PC-9 (cell line): ENCODE measurements at regions not wholly inside any gene's neighbourhood (a gene's known extent, or its start where the extent isn't known, plus 50 kb on each side); places are given as distances from the start of the nearest gene placed in this dataset.

Source experiments
- BruUV-seq: library from RNA; stranded (reverse); fragments of 400-500 nt; replicated peaks from 2 replicates; lab custom pipeline; 2021; lab: Mats Ljungman, UMichigan
- CTCF ChIA-PET: fragments of 300-600 bp; sonication (Branson Sonifier 250); formaldehyde crosslinking; loops from one replicate; lab custom pipeline; 2022; ENCODE audit warnings: antibody characterized with exemption; lab: Charles Lee
- POLR2A ChIA-PET: fragments of 300-600 bp; sonication (Branson Sonifier 250); formaldehyde crosslinking; loops from one replicate; lab custom pipeline; 2022; ENCODE audit warnings: antibody characterized with exemption; ENCODE audit not compliant: unreplicated experiment; lab: Charles Lee
- DNase-seq, 2 experiments: peaks; one replicate each; pipeline versions ENCODE4 v3.0.0 to v3.0.0-alpha.2; 2015 to 2022; ENCODE audit warnings: mixed read lengths in 1 of 2
- H2AFZ ChIP-seq: fragments of 200-600 bp; sonication (generic); 2 replicates; pipeline ENCODE4 v1.8.1; 2017; ENCODE audit warnings: antibody characterized with exemption
- H3F3A ChIP-seq: fragments of 200-600 bp; sonication (generic); 2 replicates; pipeline ENCODE4 v1.8.1; 2017; ENCODE audit warnings: antibody characterized with exemption, mild to moderate bottlenecking, low read depth; ENCODE audit not compliant: insufficient read depth
- H3K27ac ChIP-seq: fragments of 200-600 bp; sonication (generic); 2 replicates; pipeline ENCODE4 v1.6.1; 2016; ENCODE audit warnings: mixed run types
- H3K27me3 ChIP-seq: fragments of 200-600 bp; sonication (generic); 2 replicates; pipeline ENCODE4 v1.6.1; 2016; ENCODE audit warnings: low read depth, mixed run types; ENCODE audit not compliant: insufficient read depth
- H3K36me3 ChIP-seq: fragments of 200-600 bp; sonication (generic); 2 replicates; pipeline ENCODE4 v1.6.1; 2016; ENCODE audit warnings: low read depth, mixed run types
- H3K4me1 ChIP-seq: fragments of 200-600 bp; sonication (generic); replicated peaks from 2 replicates; pipeline ENCODE4 v1.6.1; 2016; ENCODE audit warnings: mixed run types; ENCODE audit not compliant: insufficient read depth
- H3K4me2 ChIP-seq: fragments of 200-600 bp; sonication (generic); 2 replicates; pipeline ENCODE4 v1.6.1; 2017; ENCODE audit warnings: mixed run types
- H3K4me3 ChIP-seq: fragments of 200-600 bp; sonication (generic); 2 replicates; pipeline ENCODE4 v1.6.1; 2016; ENCODE audit warnings: mixed run types
- H3K79me2 ChIP-seq: fragments of 200-600 bp; sonication (generic); 2 replicates; pipeline ENCODE4 v1.6.1; 2017; ENCODE audit warnings: low read depth, mixed run types
- H3K9me2 ChIP-seq: fragments of 200-600 bp; sonication (generic); 2 replicates; pipeline ENCODE4 v1.8.1; 2017; ENCODE audit warnings: mild to moderate bottlenecking; ENCODE audit not compliant: insufficient read depth
- H3K9me3 ChIP-seq: fragments of 200-600 bp; sonication (generic); 2 replicates; pipeline ENCODE4 v1.8.1; 2016; ENCODE audit warnings: low read depth; ENCODE audit not compliant: insufficient read depth
- H4K20me1 ChIP-seq: fragments of 200-600 bp; sonication (generic); 2 replicates; pipeline ENCODE4 v1.8.1; 2017; ENCODE audit not compliant: insufficient read depth
- CTCF ChIP-seq: fragments of 200-600 bp; sonication (generic); conservative IDR thresholded peaks from 2 replicates; pipeline ENCODE4 v1.6.1; 2017; ENCODE audit warnings: mixed run types, antibody characterized with exemption, mild to moderate bottlenecking, moderate library complexity
- EZH2 ChIP-seq: fragments of 200-600 bp; sonication (generic); IDR thresholded peaks from 2 replicates; pipeline ENCODE4 v1.8.0; 2017; ENCODE audit warnings: antibody characterized with exemption, low read depth
- intact Hi-C: fragments of 100-400 bp; cut with micrococcal nuclease; formaldehyde crosslinking; loops from one replicate; pipeline ENCODE4 v1.10.0; 2022; ENCODE audit not compliant: unreplicated experiment

- H3K36me3 ChIP-seq = no peaks in the 10 kb centered on the region
- no TSS peak for BruUV-seq
- no peaks in the 10 kb centered on the region for H3K9me2 ChIP-seq
- H3F3A ChIP-seq = no peaks in the 10 kb centered on the region
- H3K4me3 ChIP-seq = no peak overlapping the region
- H3K4me2 ChIP-seq = no peak overlapping the region
- intact Hi-C loops = no loop called here
- no peak overlapping the region for H3K27ac ChIP-seq
- ChIA-PET POLR2A (no interaction called here), CTCF (no interaction called here)
- H3K79me2 ChIP-seq = no peaks in the 10 kb centered on the region
- H3K4me1 ChIP-seq = no peaks in the 10 kb centered on the region
- H2AFZ ChIP-seq = no peak overlapping the region
- H3K9me3 ChIP-seq = no peaks in the 10 kb centered on the region; the same call in 1 of the 2 replicates
- H4K20me1 ChIP-seq = no peaks in the 10 kb centered on the region
- TF ChIP-seq CTCF = no peak
- DNase-seq = no peak
- H3K27me3 ChIP-seq = no peaks in the 10 kb centered on the region
These were observed 161.2 kb upstream of the ABI3BP start for GRCh38 chr3:101154401-101154800.

- DNase-seq = no peak
- Histone ChIP-seq H3F3A (no peaks in the 10 kb centered on the region), H3K27ac (no peak overlapping the region), H3K36me3 (no peaks in the 10 kb centered on the region), H3K4me1 (no peaks in the 10 kb centered on the region), H3K79me2 (no peaks in the 10 kb centered on the region), H3K4me2 (no peak overlapping the region), H3K9me2 (no peaks in the 10 kb centered on the region), H4K20me1 (no peaks in the 10 kb centered on the region), H3K9me3 (no peaks in the 10 kb centered on the region; the same call in 1 of the 2 replicates), H2AFZ (0 out of 2 replicates have a peak overlapping the region, but pooled peaks have one; percentile 37), H3K27me3 (no peaks in the 10 kb centered on the region), H3K4me3 (no peak overlapping the region)
- CTCF ChIA-PET = interaction anchor here (0.5 kb wide), 1 partner anchor 556 kb away, joined by 3 read pairs; no protein-coding TSS in a partner anchor
- POLR2A ChIA-PET = interaction anchor here (0.6 kb wide), 2 partner anchors 16 to 775 kb away, joined by 4 to 8 read pairs; no protein-coding TSS in a partner anchor
- intact Hi-C loops = no loop called here
- TF ChIP-seq CTCF = no peak
- no peak for TF ChIP-seq EZH2
- no TSS peak for BruUV-seq
These were observed 158.2 kb upstream of the ABI3BP start for GRCh38 chr3:101151286-101151913.

DNA sequence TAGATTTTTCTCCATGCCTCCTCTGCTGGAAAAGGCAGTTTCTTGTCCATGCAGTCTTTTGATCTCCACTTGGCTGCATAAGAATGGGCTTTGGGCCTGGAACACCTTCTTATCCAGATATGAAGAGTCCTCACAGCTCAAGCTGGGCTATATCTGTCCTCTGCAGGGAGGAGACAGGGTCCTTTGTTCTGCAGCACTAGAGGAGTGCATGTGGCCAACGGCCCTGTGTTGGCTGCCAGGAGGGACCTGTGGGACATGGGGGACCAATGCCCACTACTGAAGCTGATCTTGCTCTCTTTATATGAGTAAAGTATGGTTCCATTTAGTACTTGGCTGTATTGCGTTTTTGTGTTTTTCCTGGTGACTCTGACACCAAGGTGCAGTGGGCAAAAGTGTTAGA, 157.3 kb upstream of the ABI3BP start:
- CTCF ChIA-PET = no interaction called here
- Histone ChIP-seq H3K4me2 (no peak overlapping the region), H3F3A (no peaks in the 10 kb centered on the region), H3K27me3 (no peaks in the 10 kb centered on the region), H3K4me3 (no peak overlapping the region), H3K9me3 (no peaks in the 10 kb centered on the region; the same call in 1 of the 2 replicates), H3K4me1 (no peaks in the 10 kb centered on the region), H4K20me1 (no peaks in the 10 kb centered on the region), H3K27ac (no peak overlapping the region), H3K36me3 (no peaks in the 10 kb centered on the region), H3K79me2 (no peaks in the 10 kb centered on the region), H3K9me2 (no peaks in the 10 kb centered on the region), H2AFZ (peak overlapping the region; percentile 37; the same call in 1 of the 2 replicates)
- TF ChIP-seq CTCF = no peak
- intact Hi-C loops = no loop called here
- no peak for DNase-seq
- POLR2A ChIA-PET = interaction anchor here (0.6 kb wide), 1 partner anchor 15 kb away, joined by 4 read pairs; no protein-coding TSS in a partner anchor
- no TSS peak for BruUV-seq
